PC-9 (cell line): ENCODE measurements at regions not wholly inside any gene's neighbourhood (a gene's known extent, or its start where the extent isn't known, plus 50 kb on each side); places are given as distances from the start of the nearest gene placed in this dataset.

Experiments used
- BruUV-seq: library from RNA; stranded (reverse); fragments of 400-500 nt; replicated peaks from 2 replicates; lab custom pipeline; 2021; lab: Mats Ljungman, UMichigan
- CTCF ChIA-PET: fragments of 300-600 bp; sonication (Branson Sonifier 250); formaldehyde crosslinking; loops from one replicate; lab custom pipeline; 2022; ENCODE audit warnings: antibody characterized with exemption; lab: Charles Lee
- POLR2A ChIA-PET: fragments of 300-600 bp; sonication (Branson Sonifier 250); formaldehyde crosslinking; loops from one replicate; lab custom pipeline; 2022; ENCODE audit warnings: antibody characterized with exemption; ENCODE audit not compliant: unreplicated experiment; lab: Charles Lee
- DNase-seq, 2 experiments: peaks; one replicate each; pipeline versions ENCODE4 v3.0.0 to v3.0.0-alpha.2; 2015 to 2022; ENCODE audit warnings: mixed read lengths in 1 of 2
- H2AFZ ChIP-seq: fragments of 200-600 bp; sonication (generic); 2 replicates; pipeline ENCODE4 v1.8.1; 2017; ENCODE audit warnings: antibody characterized with exemption
- H3F3A ChIP-seq: fragments of 200-600 bp; sonication (generic); 2 replicates; pipeline ENCODE4 v1.8.1; 2017; ENCODE audit warnings: antibody characterized with exemption, mild to moderate bottlenecking, low read depth; ENCODE audit not compliant: insufficient read depth
- H3K27ac ChIP-seq: fragments of 200-600 bp; sonication (generic); 2 replicates; pipeline ENCODE4 v1.6.1; 2016; ENCODE audit warnings: mixed run types
- H3K27me3 ChIP-seq: fragments of 200-600 bp; sonication (generic); 2 replicates; pipeline ENCODE4 v1.6.1; 2016; ENCODE audit warnings: low read depth, mixed run types; ENCODE audit not compliant: insufficient read depth
- H3K36me3 ChIP-seq: fragments of 200-600 bp; sonication (generic); 2 replicates; pipeline ENCODE4 v1.6.1; 2016; ENCODE audit warnings: low read depth, mixed run types
- H3K4me1 ChIP-seq: fragments of 200-600 bp; sonication (generic); replicated peaks from 2 replicates; pipeline ENCODE4 v1.6.1; 2016; ENCODE audit warnings: mixed run types; ENCODE audit not compliant: insufficient read depth
- H3K4me2 ChIP-seq: fragments of 200-600 bp; sonication (generic); 2 replicates; pipeline ENCODE4 v1.6.1; 2017; ENCODE audit warnings: mixed run types
- H3K4me3 ChIP-seq: fragments of 200-600 bp; sonication (generic); 2 replicates; pipeline ENCODE4 v1.6.1; 2016; ENCODE audit warnings: mixed run types
- H3K79me2 ChIP-seq: fragments of 200-600 bp; sonication (generic); 2 replicates; pipeline ENCODE4 v1.6.1; 2017; ENCODE audit warnings: low read depth, mixed run types
- H3K9me2 ChIP-seq: fragments of 200-600 bp; sonication (generic); 2 replicates; pipeline ENCODE4 v1.8.1; 2017; ENCODE audit warnings: mild to moderate bottlenecking; ENCODE audit not compliant: insufficient read depth
- H3K9me3 ChIP-seq: fragments of 200-600 bp; sonication (generic); 2 replicates; pipeline ENCODE4 v1.8.1; 2016; ENCODE audit warnings: low read depth; ENCODE audit not compliant: insufficient read depth
- H4K20me1 ChIP-seq: fragments of 200-600 bp; sonication (generic); 2 replicates; pipeline ENCODE4 v1.8.1; 2017; ENCODE audit not compliant: insufficient read depth
- CTCF ChIP-seq: fragments of 200-600 bp; sonication (generic); conservative IDR thresholded peaks from 2 replicates; pipeline ENCODE4 v1.6.1; 2017; ENCODE audit warnings: mixed run types, antibody characterized with exemption, mild to moderate bottlenecking, moderate library complexity
- EZH2 ChIP-seq: fragments of 200-600 bp; sonication (generic); IDR thresholded peaks from 2 replicates; pipeline ENCODE4 v1.8.0; 2017; ENCODE audit warnings: antibody characterized with exemption, low read depth
- intact Hi-C: fragments of 100-400 bp; cut with micrococcal nuclease; formaldehyde crosslinking; loops from one replicate; pipeline ENCODE4 v1.10.0; 2022; ENCODE audit not compliant: unreplicated experiment

GRCh38 chr2:64249426-64249825, 105.2 kb upstream of the PELI1 start:
- Histone ChIP-seq H3K9me2 (no peaks in the 10 kb centered on the region), H3K4me2 (no peak overlapping the region), H3K27ac (no peak overlapping the region), H3K4me3 (no peak overlapping the region), H3K9me3 (no peaks in the 10 kb centered on the region), H3K4me1 (peaks cover 2% of the 10 kb centered on the region; the same call in 1 of the 2 replicates), H3K36me3 (no peaks in the 10 kb centered on the region), H3F3A (no peaks in the 10 kb centered on the region), H2AFZ (no peak overlapping the region), H4K20me1 (no peaks in the 10 kb centered on the region), H3K79me2 (no peaks in the 10 kb centered on the region), H3K27me3 (no peaks in the 10 kb centered on the region)
- ChIA-PET POLR2A (no interaction called here), CTCF (no interaction called here)
- TF ChIP-seq CTCF, result no peak
- TF ChIP-seq EZH2, result no peak
- DNase-seq, result peak in 1 of 2 experiments; percentile 18
- BruUV-seq, result no TSS peak
- intact Hi-C loops, result no loop called here

- TF ChIP-seq CTCF (no peak), EZH2 (no peak)
- Histone ChIP-seq H3K4me2 (no peak overlapping the region), H3F3A (no peaks in the 10 kb centered on the region), H3K79me2 (no peaks in the 10 kb centered on the region), H3K4me1 (no peaks in the 10 kb centered on the region), H3K27me3 (no peaks in the 10 kb centered on the region), H3K4me3 (no peak overlapping the region), H3K9me2 (no peaks in the 10 kb centered on the region), H3K36me3 (no peaks in the 10 kb centered on the region), H3K27ac (no peak overlapping the region), H2AFZ (no peak overlapping the region), H3K9me3 (no peaks in the 10 kb centered on the region), H4K20me1 (no peaks in the 10 kb centered on the region)
- intact Hi-C loops, result no loop called here
- CTCF ChIA-PET, result no interaction called here
- POLR2A ChIA-PET, result interaction anchor here (0.8 kb wide), 1 partner anchor 36 kb away, joined by 6 read pairs; no protein-coding TSS in a partner anchor
- DNase-seq, result no peak
- BruUV-seq, result no TSS peak
Measured at GRCh38 chr2:64250063-64250462, 105.8 kb upstream of the PELI1 start.

GRCh38 chr2:64250751-64251423, 106.7 kb upstream of the PELI1 start:
- no TSS peak for BruUV-seq
- no peaks in the 10 kb centered on the region for H3K4me1 ChIP-seq
- POLR2A ChIA-PET, result interaction anchor here (0.8 kb wide), 1 partner anchor 37 kb away, joined by 6 read pairs; no protein-coding TSS in a partner anchor
- no peak for TF ChIP-seq CTCF
- no peak for TF ChIP-seq EZH2
- intact Hi-C loops, result no loop called here
- no peaks in the 10 kb centered on the region for H3K36me3 ChIP-seq
- H2AFZ ChIP-seq, result no peak overlapping the region
- H4K20me1 ChIP-seq, result no peaks in the 10 kb centered on the region
- no peak overlapping the region for H3K27ac ChIP-seq
- H3K9me2 ChIP-seq, result no peaks in the 10 kb centered on the region
- H3K79me2 ChIP-seq, result no peaks in the 10 kb centered on the region
- H3K27me3 ChIP-seq, result no peaks in the 10 kb centered on the region
- H3F3A ChIP-seq, result no peaks in the 10 kb centered on the region
- no peak overlapping the region for H3K4me2 ChIP-seq
- peak in 1 of 2 experiments; percentile 20 for DNase-seq
- no peaks in the 10 kb centered on the region for H3K9me3 ChIP-seq
- no peak overlapping the region for H3K4me3 ChIP-seq
- CTCF ChIA-PET, result interaction anchor here (0.7 kb wide), 1 partner anchor 32 kb away, joined by 3 read pairs; no protein-coding TSS in a partner anchor
